SK-MEL-5 (cell line): ENCODE measurements at regions not wholly inside any gene's neighbourhood (a gene's known extent, or its start where the extent isn't known, plus 50 kb on each side); places are given as distances from the start of the nearest gene placed in this dataset.
"Not testable (repeated sequence)": the region's sequence is repeated elsewhere in the genome, so short reads cannot be mapped to it uniquely, and the experiment has no call there.

Source experiments
- DNase-seq: peaks from one replicate; pipeline ENCODE4 v3.0.0-alpha.2; 2016; ENCODE audit warnings: low read depth, low spot score
- in situ Hi-C: cut with HindIII; loops from 2 replicates; pipeline ENCODE4 v1.10.0; 2016; ENCODE audit warnings: low sequenced_read_pairs, high pct_unique_total_duplicates, low pct_unique_long_range_greater_than_20kb

DNA sequence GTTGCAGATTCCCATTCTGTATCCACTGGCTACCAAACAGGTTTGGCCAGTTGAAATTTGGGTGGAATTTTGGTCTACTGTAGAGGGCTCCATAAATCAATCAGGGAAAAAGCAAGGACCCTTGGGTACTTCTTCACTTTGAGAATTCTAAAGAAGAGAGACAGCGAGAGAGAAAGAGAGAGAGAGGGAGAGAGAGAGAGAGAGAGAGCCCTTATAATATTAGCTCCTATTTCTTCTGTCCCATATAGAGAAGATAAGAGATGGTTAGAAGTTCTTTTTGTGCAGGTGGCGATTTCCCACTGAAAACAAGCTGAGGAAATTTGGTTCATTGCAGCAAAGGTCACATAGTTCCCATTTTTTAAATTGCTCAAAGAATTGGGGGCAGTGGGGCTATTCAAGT is 88.6 kb upstream of the ZNF536 start:
- DNase-seq = no peak
- in situ Hi-C loops = no loop called here

DNA sequence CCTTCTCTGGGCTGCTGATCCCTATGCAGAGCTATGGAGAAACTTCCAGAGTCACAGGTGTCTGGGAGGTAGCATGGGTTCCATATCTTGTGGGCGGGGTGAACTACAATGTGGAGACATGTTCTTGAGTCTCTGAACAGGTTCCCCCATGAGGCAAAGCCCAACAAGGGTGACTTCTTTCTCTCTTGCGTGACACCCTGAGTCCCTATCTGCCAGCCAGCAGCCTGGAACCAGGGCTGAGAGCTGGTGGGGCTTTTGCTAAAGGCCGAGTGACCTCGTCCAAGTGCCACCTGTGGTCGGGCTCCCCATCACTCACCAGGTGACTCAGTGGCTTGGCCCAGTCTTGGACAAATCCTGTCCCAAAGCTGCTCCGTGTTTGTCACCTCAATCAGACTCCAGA is 88.0 kb upstream of the ZNF536 start:
- DNase-seq = no peak
- in situ Hi-C loops = no loop called here

GRCh38 chr19:30284885-30285284 is 87.3 kb upstream of the ZNF536 start:
- in situ Hi-C loops = no loop called here

GRCh38 chr19:30286378-30286777 is 85.8 kb upstream of the ZNF536 start:
- in situ Hi-C loops = no loop called here
- no peak for DNase-seq

More at GRCh38 chr19:30284885-30285284, 87.3 kb upstream of the ZNF536 start:
- DNase-seq = no peak

- no peak for DNase-seq
- in situ Hi-C loops = no loop called here
These were observed 84.9 kb upstream of the ZNF536 start for GRCh38 chr19:30287259-30287658.

DNA sequence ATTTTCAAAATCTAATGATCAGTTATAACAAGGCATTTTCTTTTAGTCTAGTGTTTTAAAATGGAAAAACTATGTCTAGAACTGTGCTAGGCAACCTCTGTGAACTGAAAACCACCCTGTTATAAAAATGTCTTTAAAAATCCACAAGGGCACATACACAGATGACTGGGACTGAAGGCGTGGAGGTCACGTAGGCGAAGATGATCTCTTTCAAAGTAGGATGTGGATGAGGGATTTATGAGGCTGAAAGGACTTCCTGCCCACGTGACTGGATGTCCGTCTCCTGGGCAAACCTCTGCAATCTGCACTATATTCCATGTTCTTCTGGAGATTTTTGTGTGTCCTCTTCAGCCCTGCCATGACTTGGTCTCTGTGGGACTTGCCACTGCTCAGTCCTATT is 84.2 kb upstream of the ZNF536 start:
- no peak for DNase-seq
- in situ Hi-C loops = no loop called here

- in situ Hi-C loops = no loop called here
- DNase-seq = no peak
These were observed 83.3 kb upstream of the ZNF536 start for GRCh38 chr19:30288911-30289310.

GRCh38 chr19:30289336-30289735 is 82.8 kb upstream of the ZNF536 start:
- in situ Hi-C loops = no loop called here
- no peak for DNase-seq

DNA sequence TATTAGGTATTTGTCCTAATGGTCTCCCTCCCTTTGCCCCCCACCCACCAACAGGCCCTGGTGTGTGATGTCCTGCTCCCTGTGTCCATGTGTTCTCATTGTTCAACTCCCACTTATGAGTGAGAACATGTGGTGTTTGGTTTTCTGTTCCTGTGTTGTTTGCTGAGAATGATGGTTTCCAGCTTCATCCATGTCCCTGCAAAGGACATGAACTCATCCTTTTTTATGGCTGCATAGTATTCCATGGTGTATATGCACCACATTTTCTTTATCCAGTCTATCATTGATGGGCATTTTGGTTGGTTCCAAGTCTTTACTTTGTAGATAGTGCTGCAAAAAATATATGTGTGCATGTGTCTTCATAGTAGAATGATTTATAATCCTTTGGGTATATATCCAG is 81.4 kb upstream of the ZNF536 start:
- in situ Hi-C loops, DNase-seq: not testable (repeated sequence)

GRCh38 chr19:30293051-30293785 is 79.0 kb upstream of the ZNF536 start:
- no peak for DNase-seq
- in situ Hi-C loops = no loop called here

GRCh38 chr19:30297969-30298368 is 74.2 kb upstream of the ZNF536 start:
- DNase-seq = no peak
- in situ Hi-C loops = no loop called here

DNA sequence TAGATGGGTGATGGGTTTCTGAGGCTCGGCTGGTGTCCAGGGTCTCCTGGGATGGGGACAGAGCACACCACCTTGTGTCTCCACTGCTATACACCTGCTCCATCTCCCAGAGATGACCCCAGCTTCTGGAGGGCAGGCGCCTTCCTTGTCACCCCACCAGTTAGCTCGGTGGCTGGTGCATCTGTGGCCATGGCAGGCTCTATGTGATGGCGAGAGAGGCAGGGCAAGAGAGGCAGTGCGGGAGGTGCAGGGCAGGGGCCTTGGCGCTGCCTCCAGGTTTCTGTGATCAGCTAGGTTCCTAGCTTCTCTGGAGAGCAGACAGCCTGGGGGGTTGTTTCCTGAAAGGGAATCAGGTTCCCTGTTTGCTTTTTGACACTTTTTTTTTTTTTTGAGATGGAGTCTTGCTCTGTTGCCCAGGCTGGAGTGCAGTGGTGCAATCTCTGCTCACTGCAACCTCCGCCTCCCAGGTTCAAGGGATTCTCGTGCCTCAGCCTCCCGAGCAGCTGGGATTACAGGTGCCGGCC is 69.0 kb upstream of the ZNF536 start:
- in situ Hi-C loops = no loop called here

GRCh38 chr19:30304540-30304939 is 67.6 kb upstream of the ZNF536 start:
- in situ Hi-C loops = no loop called here
- DNase-seq = no peak

More for the DNA sequence above, 69.0 kb upstream of the ZNF536 start:
- no peak for DNase-seq

DNA sequence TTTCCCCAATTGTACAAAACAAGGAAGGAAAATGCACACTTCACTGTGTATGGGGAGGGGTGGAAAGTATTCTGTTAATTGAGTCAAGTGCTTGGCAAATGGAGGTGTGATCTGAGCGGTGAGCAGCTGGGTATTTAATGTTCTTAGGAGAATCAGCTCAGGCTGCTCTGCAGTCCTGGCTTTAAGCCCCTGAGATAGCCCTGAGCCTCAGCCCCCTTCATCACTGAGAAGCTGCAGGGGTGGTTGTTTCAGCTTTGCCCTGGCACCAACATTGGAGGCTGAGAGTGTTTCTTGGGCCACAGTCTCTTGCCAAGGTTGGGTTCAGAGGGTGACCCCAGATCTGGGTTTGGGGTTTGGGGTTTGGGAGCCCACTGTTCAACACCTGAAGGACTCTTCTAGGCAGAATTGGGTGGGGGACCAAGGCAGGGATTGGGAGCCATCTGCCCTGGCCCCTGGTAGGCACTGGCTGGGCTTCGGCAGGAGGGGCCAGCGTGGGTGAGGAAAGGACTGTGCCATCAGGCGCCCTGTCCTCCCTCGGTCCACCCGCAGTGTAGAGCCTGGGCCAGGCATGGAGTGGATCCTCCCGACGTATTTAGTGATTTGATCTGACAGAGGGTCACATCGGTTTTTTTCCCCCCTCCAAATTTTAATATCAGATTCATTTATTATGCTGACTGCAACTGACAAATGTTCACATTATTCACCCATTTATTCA is 66.7 kb upstream of the ZNF536 start:
- DNase-seq = no peak
- in situ Hi-C loops = no loop called here

GRCh38 chr19:30307191-30307974 is 64.8 kb upstream of the ZNF536 start:
- DNase-seq = no peak
- in situ Hi-C loops = no loop called here

- in situ Hi-C loops = no loop called here
These were observed 63.0 kb upstream of the ZNF536 start for GRCh38 chr19:30309176-30309575.

DNA sequence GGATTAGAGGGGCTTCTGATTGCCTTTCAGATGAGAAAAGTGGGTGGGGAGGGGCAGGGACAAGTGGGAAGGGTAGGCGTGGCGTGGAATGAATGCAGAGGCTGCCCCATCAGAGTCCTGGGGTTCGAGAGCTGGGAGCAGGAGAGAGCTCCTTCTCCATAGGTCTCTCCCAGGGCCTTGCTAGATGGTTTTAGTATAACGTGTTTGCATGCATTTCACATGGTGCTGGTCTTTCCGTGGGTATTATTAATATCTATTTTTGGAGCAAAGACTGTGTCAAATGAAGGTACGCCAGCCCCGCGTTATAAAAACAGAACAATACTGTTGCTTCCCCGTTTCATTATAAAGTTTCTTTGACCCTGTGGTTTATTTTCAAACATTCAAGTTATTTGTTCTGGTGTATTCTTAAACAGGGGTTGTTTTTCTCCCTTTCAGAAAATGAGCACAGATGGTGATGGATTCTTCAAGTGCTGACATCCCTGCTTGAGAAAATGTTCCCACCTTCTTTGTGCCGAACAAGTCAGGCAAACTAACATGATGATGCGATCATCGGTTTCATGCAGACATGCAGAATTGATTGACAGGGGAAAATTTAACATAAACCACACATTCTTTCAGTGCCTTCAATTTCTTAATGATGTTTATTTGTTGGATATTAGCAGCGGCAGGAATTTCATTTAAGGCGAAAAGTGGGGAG is 62.1 kb upstream of the ZNF536 start:
- in situ Hi-C loops = no loop called here
- DNase-seq = no peak

More at GRCh38 chr19:30309176-30309575, 63.0 kb upstream of the ZNF536 start:
- DNase-seq = no peak
